ENCODE measurements at regions not wholly inside any gene's neighbourhood (a gene's known extent, or its start where the extent isn't known, plus 50 kb on each side); places are given as distances from the start of the nearest gene placed in this dataset.

DNA sequence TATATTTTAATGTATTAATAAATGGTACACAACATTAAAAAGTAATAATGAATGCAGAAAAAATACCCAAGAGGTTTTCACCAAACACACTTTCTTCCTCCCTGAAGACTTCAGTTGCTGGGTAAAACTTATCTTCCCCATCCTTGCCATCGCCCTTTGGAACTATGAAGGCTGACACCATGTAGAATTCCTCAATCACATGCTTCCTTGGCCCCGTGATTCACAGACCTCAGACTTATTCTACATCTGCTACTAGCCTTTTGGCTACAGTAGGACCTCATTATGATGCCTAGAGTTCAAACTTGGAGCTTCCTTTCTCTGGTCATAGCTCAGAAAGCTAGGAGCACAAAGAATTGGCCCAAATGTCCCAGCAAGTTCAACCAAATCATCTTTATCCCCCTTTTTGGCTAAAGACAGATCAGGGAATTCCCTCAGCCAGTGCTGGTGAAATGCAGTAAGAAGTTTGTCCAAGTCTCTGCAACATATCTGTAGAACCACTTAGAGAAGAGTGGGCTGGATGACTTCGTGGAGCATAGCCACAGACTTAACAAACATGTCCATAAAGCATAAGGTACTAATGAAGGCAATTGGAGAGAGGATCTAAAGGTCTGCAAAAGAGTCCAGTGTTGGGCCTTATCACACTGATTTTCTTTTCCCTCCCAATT lies 253.5 kb downstream of the SEC61B start:
- Histone ChIP-seq H4K20me1 (replicated peaks; ENCODE audit: control insufficient read depth, insufficient read depth, low read length) (no peaks in the 10 kb centered on the region), H3K4me3 (no peak overlapping the region), H3K4me1 (replicated peaks in 1 of 2; ENCODE audit: control insufficient read depth in 2 of 2, insufficient read depth in 2 of 2, low read length in 2 of 2) (no peaks in the 10 kb centered on the region), H3K27me3 (ENCODE audit: control insufficient read depth in 2 of 2, insufficient read depth in 2 of 2, low read length in 2 of 2) (peaks cover 2 to 5% of the 10 kb centered on the region in 2 experiments; a peak in 1 of 5 replicates), H3K79me2 (ENCODE audit: control insufficient read depth, insufficient read depth, low read length) (no peaks in the 10 kb centered on the region), H3K9ac (ENCODE audit: insufficient read depth in 1 of 2, low read depth in 2 of 2, low read length in 2 of 2) (no peak overlapping the region), H2AFZ (ENCODE audit: low read depth, low read length) (no peak overlapping the region), H3K27ac (ENCODE audit: extremely low read depth, low read depth, low read length) (no peak overlapping the region), H3K4me2 (ENCODE audit: insufficient read depth, low read length) (no peak overlapping the region), H3K9me1 (ENCODE audit: control insufficient read depth, insufficient read depth, low read length) (no peaks in the 10 kb centered on the region), H3K36me3 (ENCODE audit: control insufficient read depth, insufficient read depth, low read length) (no peaks in the 10 kb centered on the region), H3K9me3 (replicated peaks; ENCODE audit: control insufficient read depth, insufficient read depth, low read depth, low read length) (no peaks in the 10 kb centered on the region)
- intact Hi-C loops (cut with micrococcal nuclease) (loop anchor here (10.0 kb wide), 2 partner anchors 211 to 291 kb away; no protein-coding TSS in a partner anchor), in situ Hi-C loops (cut with MboI) (no loop called here)
- POLR2A ChIA-PET = no interaction called here
- no peak for ATAC-seq
- FAIRE-seq = no peak
- no peak for DNase-seq (ENCODE audit: extremely low read depth in 1 of 4, low spot score in 3 of 4)
- BruUV-seq (replicated peaks) = no TSS peak
- 3% methylated on average over 3 of the region's 3 CpGs for WGBS (ENCODE audit: insufficient coverage, low coverage, missing lambda C conversion rate)
- CTCF ChIA-PET (ENCODE audit: low intra/inter-chr PET ratio) = no interaction called here
- no peak for TF ChIP-seq ELF4 (CRISPR knock-in tag; IDR thresholded peaks at IDR 0.05)

DNA sequence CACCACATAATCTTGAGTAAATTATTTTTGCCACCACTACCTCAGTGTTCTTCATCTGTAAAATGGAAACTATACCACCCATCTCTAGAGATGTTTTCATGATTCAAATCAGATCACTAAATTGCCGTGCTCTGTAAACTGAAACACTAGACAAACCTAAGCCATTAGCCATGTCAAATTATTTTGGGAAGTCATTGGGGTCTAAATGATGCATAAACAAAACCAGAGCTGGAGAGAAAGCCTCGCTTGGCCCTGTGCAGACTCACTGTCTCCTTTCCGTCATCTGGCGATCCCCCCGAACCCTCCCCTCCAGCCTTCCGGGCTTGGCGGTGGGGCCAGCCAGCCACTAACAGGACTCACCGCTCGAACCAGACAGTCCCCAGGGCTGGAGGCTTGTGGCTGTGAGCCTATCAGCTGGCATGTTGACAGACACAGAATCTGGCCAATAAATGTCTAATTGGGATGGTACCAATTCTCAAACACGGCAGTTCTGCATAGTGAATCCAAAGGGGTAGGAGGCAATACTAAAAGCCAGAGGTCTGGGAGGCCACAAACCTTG lies 256.5 kb downstream of the SEC61B start:
- ATAC-seq (no peak), FAIRE-seq (no peak), DNase-seq (ENCODE audit: extremely low read depth in 1 of 4, low spot score in 3 of 4) (no peak)
- H3K27ac ChIP-seq (ENCODE audit: extremely low read depth, low read depth, low read length) = no peak overlapping the region
- POLR2A ChIA-PET = no interaction called here
- no peaks in the 10 kb centered on the region for H3K79me2 ChIP-seq (ENCODE audit: control insufficient read depth, insufficient read depth, low read length)
- in situ Hi-C loops (cut with MboI) = no loop called here
- no peaks in the 10 kb centered on the region for H3K9me3 ChIP-seq (replicated peaks; ENCODE audit: control insufficient read depth, insufficient read depth, low read depth, low read length)
- H3K4me1 ChIP-seq (replicated peaks in 1 of 2; ENCODE audit: control insufficient read depth in 2 of 2, insufficient read depth in 2 of 2, low read length in 2 of 2) = no peaks in the 10 kb centered on the region
- 0 out of 4 replicates have a peak overlapping the region, but pooled peaks of 1 of the 2 experiments have one; percentile 16 for H3K9ac ChIP-seq (ENCODE audit: insufficient read depth in 1 of 2, low read depth in 2 of 2, low read length in 2 of 2)
- no peaks in the 10 kb centered on the region for H3K9me1 ChIP-seq (ENCODE audit: control insufficient read depth, insufficient read depth, low read length)
- CTCF ChIA-PET (ENCODE audit: low intra/inter-chr PET ratio) = no interaction called here
- H4K20me1 ChIP-seq (replicated peaks; ENCODE audit: control insufficient read depth, insufficient read depth, low read length) = no peaks in the 10 kb centered on the region
- H2AFZ ChIP-seq (ENCODE audit: low read depth, low read length) = no peak overlapping the region
- WGBS (ENCODE audit: insufficient coverage, low coverage, missing lambda C conversion rate) = 0% methylated on average over 10 of the region's 10 CpGs
- BruUV-seq (replicated peaks) = no TSS peak
- intact Hi-C loops (cut with micrococcal nuclease) = loop anchor here (10.0 kb wide), 2 partner anchors 214 to 294 kb away; no protein-coding TSS in a partner anchor
- TF ChIP-seq, protein P1, sequence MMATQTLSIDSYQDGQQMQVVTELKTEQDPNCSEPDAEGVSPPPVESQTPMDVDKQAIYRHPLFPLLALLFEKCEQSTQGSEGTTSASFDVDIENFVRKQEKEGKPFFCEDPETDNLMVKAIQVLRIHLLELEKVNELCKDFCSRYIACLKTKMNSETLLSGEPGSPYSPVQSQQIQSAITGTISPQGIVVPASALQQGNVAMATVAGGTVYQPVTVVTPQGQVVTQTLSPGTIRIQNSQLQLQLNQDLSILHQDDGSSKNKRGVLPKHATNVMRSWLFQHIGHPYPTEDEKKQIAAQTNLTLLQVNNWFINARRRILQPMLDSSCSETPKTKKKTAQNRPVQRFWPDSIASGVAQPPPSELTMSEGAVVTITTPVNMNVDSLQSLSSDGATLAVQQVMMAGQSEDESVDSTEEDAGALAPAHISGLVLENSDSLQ (IDR thresholded peaks at IDR 0.05) = peak; percentile 43; the same call in 1 of the 2 replicates
- no peak for TF ChIP-seq NR1H2 (CRISPR knock-in tag; IDR thresholded peaks at IDR 0.05)
- no peak overlapping the region for H3K4me2 ChIP-seq (ENCODE audit: insufficient read depth, low read length)
- H3K4me3 ChIP-seq = no peak overlapping the region
- H3K36me3 ChIP-seq (ENCODE audit: control insufficient read depth, insufficient read depth, low read length) = no peaks in the 10 kb centered on the region
- H3K27me3 ChIP-seq (ENCODE audit: control insufficient read depth in 2 of 2, insufficient read depth in 2 of 2, low read length in 2 of 2) = peaks cover 2 to 5% of the 10 kb centered on the region in 2 experiments; a peak in 1 of 5 replicates
